HL-60 (cell line): ENCODE measurements at regions not wholly inside any gene's neighbourhood (a gene's known extent, or its start where the extent isn't known, plus 50 kb on each side); places are given as distances from the start of the nearest gene placed in this dataset.

Experiments used
- GABPA ChIP-seq: IDR thresholded peaks from 2 replicates; pipeline ENCODE4 v1.6.1; 2012; ENCODE audit warnings: low read depth
- POLR2AphosphoS5 ChIP-seq: IDR thresholded peaks from 2 replicates; pipeline ENCODE4 v1.6.1; 2012; ENCODE audit warnings: low read depth
- TF ChIP-seq, protein P1 (sequence below): IDR thresholded peaks from one replicate; pipeline ENCODE4 v1.5.1; 2011; ENCODE audit warnings: low read length, control low read depth, inconsistent platforms; ENCODE audit not compliant: insufficient read depth

DNA sequence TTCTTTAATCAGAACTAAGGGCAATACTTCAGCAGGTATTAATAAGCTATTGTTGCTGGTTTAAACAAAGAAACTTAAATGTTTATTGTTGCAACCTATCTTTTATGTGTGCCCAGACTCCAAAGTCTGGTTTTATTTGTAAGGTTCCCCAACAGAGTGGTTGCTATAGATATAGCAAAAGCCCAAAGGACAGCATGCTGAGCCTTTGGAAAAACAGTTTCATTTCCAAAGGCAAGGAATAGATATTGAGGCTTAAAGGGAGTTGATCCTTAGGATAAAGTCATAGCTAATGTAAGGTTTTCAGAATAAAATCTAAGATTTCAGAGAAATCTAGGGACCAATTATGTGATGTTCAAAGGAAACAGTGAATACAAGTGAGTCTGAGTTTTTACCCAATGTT is 413.2 kb upstream of the SLC14A2 start:
- TF ChIP-seq, protein P1, sequence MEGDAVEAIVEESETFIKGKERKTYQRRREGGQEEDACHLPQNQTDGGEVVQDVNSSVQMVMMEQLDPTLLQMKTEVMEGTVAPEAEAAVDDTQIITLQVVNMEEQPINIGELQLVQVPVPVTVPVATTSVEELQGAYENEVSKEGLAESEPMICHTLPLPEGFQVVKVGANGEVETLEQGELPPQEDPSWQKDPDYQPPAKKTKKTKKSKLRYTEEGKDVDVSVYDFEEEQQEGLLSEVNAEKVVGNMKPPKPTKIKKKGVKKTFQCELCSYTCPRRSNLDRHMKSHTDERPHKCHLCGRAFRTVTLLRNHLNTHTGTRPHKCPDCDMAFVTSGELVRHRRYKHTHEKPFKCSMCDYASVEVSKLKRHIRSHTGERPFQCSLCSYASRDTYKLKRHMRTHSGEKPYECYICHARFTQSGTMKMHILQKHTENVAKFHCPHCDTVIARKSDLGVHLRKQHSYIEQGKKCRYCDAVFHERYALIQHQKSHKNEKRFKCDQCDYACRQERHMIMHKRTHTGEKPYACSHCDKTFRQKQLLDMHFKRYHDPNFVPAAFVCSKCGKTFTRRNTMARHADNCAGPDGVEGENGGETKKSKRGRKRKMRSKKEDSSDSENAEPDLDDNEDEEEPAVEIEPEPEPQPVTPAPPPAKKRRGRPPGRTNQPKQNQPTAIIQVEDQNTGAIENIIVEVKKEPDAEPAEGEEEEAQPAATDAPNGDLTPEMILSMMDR, result no peak
- TF ChIP-seq GABPA, result no peak
- TF ChIP-seq POLR2AphosphoS5, result no peak
